HG02973 (cell line): ENCODE measurements at regions not wholly inside any gene's neighbourhood (a gene's known extent, or its start where the extent isn't known, plus 50 kb on each side); places are given as distances from the start of the nearest gene placed in this dataset.

ENCODE experiments used
- ATAC-seq: cut with Tn5 transposase; IDR thresholded peaks from one replicate; pipeline ENCODE4 v1.9.1; 2021; ENCODE audit warnings: moderate library complexity; ENCODE audit not compliant: unreplicated experiment

- no peak for ATAC-seq
These were observed 114.5 kb downstream of the AXIN2 start for GRCh38 chr17:65446838-65447526.

GRCh38 chr17:65446043-65446442 is 115.4 kb downstream of the AXIN2 start:
- no peak for ATAC-seq

GRCh38 chr17:65444049-65444448 is 117.4 kb downstream of the AXIN2 start:
- no peak for ATAC-seq

- no peak for ATAC-seq
These were observed 118.8 kb downstream of the AXIN2 start for GRCh38 chr17:65442691-65443090.

- ATAC-seq: no peak
These were observed 119.2 kb downstream of the AXIN2 start for GRCh38 chr17:65442250-65442649.

- no peak for ATAC-seq
These were observed 120.3 kb downstream of the AXIN2 start for GRCh38 chr17:65441053-65441605.

GRCh38 chr17:65438708-65439294 is 122.6 kb downstream of the AXIN2 start:
- no peak for ATAC-seq

- no peak for ATAC-seq
These were observed 123.3 kb downstream of the AXIN2 start for GRCh38 chr17:65438173-65438572.

GRCh38 chr17:65436871-65437270 is 124.6 kb downstream of the AXIN2 start:
- no peak for ATAC-seq

GRCh38 chr17:65434878-65435277 is 126.6 kb downstream of the AXIN2 start:
- no peak for ATAC-seq

- ATAC-seq: no peak
These were observed 127.2 kb downstream of the AXIN2 start for GRCh38 chr17:65434251-65434650.

GRCh38 chr17:65433592-65433991 is 127.9 kb downstream of the AXIN2 start:
- no peak for ATAC-seq

- no peak for ATAC-seq
These were observed 128.3 kb downstream of the AXIN2 start for GRCh38 chr17:65433157-65433556.

GRCh38 chr17:65431116-65431515 is 130.3 kb downstream of the AXIN2 start:
- no peak for ATAC-seq

GRCh38 chr17:65430209-65430833 is 131.1 kb downstream of the AXIN2 start:
- ATAC-seq: no peak

- ATAC-seq: no peak
These were observed 137.9 kb downstream of the AXIN2 start for GRCh38 chr17:65423346-65424140.

GRCh38 chr17:65418622-65419021 is 142.8 kb downstream of the AXIN2 start:
- no peak for ATAC-seq

GRCh38 chr17:65417406-65418221 is 143.8 kb downstream of the AXIN2 start:
- ATAC-seq: no peak

GRCh38 chr17:65415991-65416390 is 145.5 kb downstream of the AXIN2 start:
- ATAC-seq: no peak

- no peak for ATAC-seq
These were observed 148.1 kb downstream of the AXIN2 start for GRCh38 chr17:65413390-65413789.
